Endothelial cell of umbilical vein (primary cell): ENCODE measurements at regions not wholly inside any gene's neighbourhood (a gene's known extent, or its start where the extent isn't known, plus 50 kb on each side); places are given as distances from the start of the nearest gene placed in this dataset.

Experiments used
- BruUV-seq: library from RNA; stranded (reverse); fragments of 400-500 nt; replicated peaks from 2 replicates; lab custom pipeline; 2021; lab: Mats Ljungman, UMichigan
- CTCF ChIA-PET: fragments of 300-600, 350-600 bp; sonication (Branson Sonifier 250); formaldehyde crosslinking; loops from one replicate; lab custom pipeline; 2021; ENCODE audit warnings: antibody characterized with exemption, inconsistent platforms; lab: Charles Lee
- POLR2A ChIA-PET: fragments of 300-600, 350-600 bp; sonication (Branson Sonifier 250); formaldehyde crosslinking; loops from one replicate; lab custom pipeline; 2021; ENCODE audit warnings: antibody characterized with exemption, inconsistent platforms; lab: Charles Lee
- DNase-seq: peaks from one replicate; pipeline ENCODE4 v3.0.0-alpha.2; 2011; ENCODE audit warnings: low read depth, low spot score
- FAIRE-seq: peaks from 2 replicates; lab custom pipeline; 2011; peaks lifted over from hg19 to GRCh38; lab: Jason Lieb, UNC
- H2AFZ ChIP-seq: 2 replicates; pipeline ENCODE4 v1.6.0; 2012; ENCODE audit warnings: low read depth, low read length, control low read depth, inconsistent platforms
- H3K27ac ChIP-seq: 2 replicates; pipeline ENCODE4 v1.5.1; 2011; ENCODE audit warnings: low read depth, mild to moderate bottlenecking, control low read depth, low read length, moderate library complexity; ENCODE audit not compliant: insufficient read depth
- H3K27me3 ChIP-seq, 2 experiments: 2 replicates each; pipeline versions ENCODE4 v1.6.0 to v1.6.1; 2011; ENCODE audit warnings: low read length in 2 of 2, mixed read lengths in 1 of 2; ENCODE audit not compliant: control insufficient read depth in 2 of 2, insufficient read depth in 2 of 2
- H3K36me3 ChIP-seq, 2 experiments: 2 replicates in 1 of 2; 3 replicates in 1 of 2; pipeline ENCODE4 v1.5.1; 2011; ENCODE audit warnings: low read length in 2 of 2, mild to moderate bottlenecking in 1 of 2, moderate library complexity in 1 of 2; ENCODE audit not compliant: control insufficient read depth in 2 of 2, insufficient read depth in 2 of 2; ENCODE audit errors: extremely low read depth in 1 of 2
- H3K4me1 ChIP-seq: 3 replicates; pipeline ENCODE4 v1.5.1; 2011; ENCODE audit warnings: mild to moderate bottlenecking, low read length; ENCODE audit not compliant: control insufficient read depth, insufficient read depth; ENCODE audit errors: extremely low read depth
- H3K4me2 ChIP-seq: 2 replicates; pipeline ENCODE4 v1.6.1; 2011; ENCODE audit warnings: low read length, control low read depth, mixed read lengths; ENCODE audit not compliant: insufficient read depth
- H3K4me3 ChIP-seq, 3 experiments: fragments of 200-600 bp in 1 of 3; sonication (generic), shearing (Covaris generic) in 1 of 3; replicated peaks in 1 of 3; 2 replicates each; pipeline ENCODE4 v1.5.1; 2011 to 2016; ENCODE audit warnings: control low read depth in 3 of 3, low read length in 3 of 3, mild to moderate bottlenecking in 2 of 3, inconsistent platforms in 1 of 3, low read depth in 1 of 3, moderate library complexity in 1 of 3; ENCODE audit not compliant: insufficient read depth in 1 of 3
- H3K79me2 ChIP-seq: 2 replicates; pipeline ENCODE4 v1.6.0; 2012; ENCODE audit warnings: low read length, inconsistent platforms; ENCODE audit not compliant: control insufficient read depth, insufficient read depth
- H3K9ac ChIP-seq: replicated peaks from 2 replicates; pipeline ENCODE3; 2011; ENCODE audit warnings: low read length, control low read depth; ENCODE audit not compliant: insufficient read depth; ENCODE audit errors: extremely low read depth
- H3K9me1 ChIP-seq: replicated peaks from 3 replicates; pipeline ENCODE4 v1.6.0; 2011; ENCODE audit warnings: mild to moderate bottlenecking, low read length; ENCODE audit not compliant: control insufficient read depth, insufficient read depth; ENCODE audit errors: extremely low read depth
- H3K9me3 ChIP-seq: replicated peaks from 2 replicates; pipeline ENCODE4 v1.5.1; 2012; ENCODE audit warnings: low read length, inconsistent platforms; ENCODE audit not compliant: control insufficient read depth, insufficient read depth
- H4K20me1 ChIP-seq: replicated peaks from 2 replicates; pipeline ENCODE3; 2011; ENCODE audit warnings: mild to moderate bottlenecking, low read length; ENCODE audit not compliant: control insufficient read depth, insufficient read depth; ENCODE audit errors: extremely low read depth
- EZH2 ChIP-seq: IDR thresholded peaks from 2 replicates; pipeline ENCODE4 v1.6.1; 2012; ENCODE audit warnings: borderline replicate concordance, low read depth, mild to moderate bottlenecking, moderate library complexity, low read length, inconsistent platforms; ENCODE audit not compliant: severe bottlenecking
- GATA2 ChIP-seq: IDR thresholded peaks from 2 replicates; pipeline ENCODE4 v1.7.0; 2011; ENCODE audit warnings: low read depth, mild to moderate bottlenecking, moderate library complexity, mixed read lengths, low read length; ENCODE audit not compliant: insufficient read length, insufficient read depth
- JUN ChIP-seq: IDR thresholded peaks from 2 replicates; pipeline ENCODE4 v1.6.1; 2011; ENCODE audit warnings: borderline replicate concordance, low read depth; ENCODE audit not compliant: insufficient read length, insufficient read depth
- MYC ChIP-seq: IDR thresholded peaks from one replicate; pipeline ENCODE4 v1.6.1; 2011; ENCODE audit warnings: mild to moderate bottlenecking, low read depth, low read length
- POLR2A ChIP-seq: IDR thresholded peaks from 2 replicates; pipeline ENCODE4 v1.6.1; 2012; ENCODE audit warnings: low read depth, mild to moderate bottlenecking, control low read depth, low read length
- dilution Hi-C: fragments of 300-500 bp; cut with MboI; formaldehyde crosslinking; loops from one replicate; pipeline ENCODE4 v1.15.0; 2019; ENCODE audit warnings: low sequenced_read_pairs; ENCODE audit not compliant: extremely low pct_ligation_motif_present
- intact Hi-C: fragments of 100-400 bp; cut with micrococcal nuclease; formaldehyde crosslinking; loops from one replicate; pipeline ENCODE4 v1.10.0; 2022
- TF ChIP-seq, protein P1 (sequence below): IDR thresholded peaks from 2 replicates; pipeline ENCODE4 v1.6.1; 2011; ENCODE audit not compliant: insufficient read depth, insufficient read length
- TF ChIP-seq, protein P2 (sequence below), 2 donors: IDR thresholded peaks; 1 replicate in 1 of 2; 2 replicates in 1 of 2; pipeline ENCODE4 v1.5.1; 2011; ENCODE audit warnings: low read length in 2 of 2, mild to moderate bottlenecking in 2 of 2, moderate library complexity in 2 of 2, control low read depth in 1 of 2, inconsistent platforms in 1 of 2, low read depth in 1 of 2; ENCODE audit not compliant: insufficient read depth in 1 of 2; ENCODE audit errors: extremely low read depth in 1 of 2

- BruUV-seq: no TSS peak
- Histone ChIP-seq H3K9ac (no peak overlapping the region), H2AFZ (no peak overlapping the region), H3K4me2 (no peak overlapping the region), H4K20me1 (no peaks in the 10 kb centered on the region), H3K79me2 (no peaks in the 10 kb centered on the region), H3K4me1 (peaks cover 8% of the 10 kb centered on the region), H3K9me3 (no peaks in the 10 kb centered on the region), H3K27me3 (no peaks in the 10 kb centered on the region), H3K9me1 (no peaks in the 10 kb centered on the region), H3K4me3 (no peak overlapping the region), H3K27ac (no peak overlapping the region), H3K36me3 (no peaks in the 10 kb centered on the region)
- FAIRE-seq (no peak), DNase-seq (no peak)
- ChIA-PET CTCF (no interaction called here), POLR2A (no interaction called here)
- dilution Hi-C loops (no loop called here), intact Hi-C loops (no loop called here)
- TF ChIP-seq JUN (no peak), POLR2A (no peak), GATA2 (no peak), MYC (no peak), EZH2 (no peak)
These were observed 62.0 kb downstream of the SUCNR1 start for GRCh38 chr3:151935446-151935845.

- CTCF ChIA-PET: interaction anchor here (1.2 kb wide), 1 partner anchor 9 kb away, joined by 3 read pairs; no protein-coding TSS in a partner anchor
- intact Hi-C loops: no loop called here
- no peak for FAIRE-seq
These were observed 67.0 kb downstream of the SUCNR1 start for GRCh38 chr3:151940481-151940880.

More at GRCh38 chr3:151940481-151940880, 67.0 kb downstream of the SUCNR1 start:
- DNase-seq: no peak
- Histone ChIP-seq H3K4me3 (no peak overlapping the region), H2AFZ (no peak overlapping the region), H3K4me2 (no peak overlapping the region), H3K4me1 (no peaks in the 10 kb centered on the region), H3K9me1 (no peaks in the 10 kb centered on the region), H3K9me3 (no peaks in the 10 kb centered on the region), H3K36me3 (no peaks in the 10 kb centered on the region), H3K79me2 (no peaks in the 10 kb centered on the region), H3K9ac (no peak overlapping the region), H4K20me1 (no peaks in the 10 kb centered on the region), H3K27ac (no peak overlapping the region), H3K27me3 (no peaks in the 10 kb centered on the region)
- POLR2A ChIA-PET: no interaction called here
- no TSS peak for BruUV-seq
- TF ChIP-seq, protein P1, sequence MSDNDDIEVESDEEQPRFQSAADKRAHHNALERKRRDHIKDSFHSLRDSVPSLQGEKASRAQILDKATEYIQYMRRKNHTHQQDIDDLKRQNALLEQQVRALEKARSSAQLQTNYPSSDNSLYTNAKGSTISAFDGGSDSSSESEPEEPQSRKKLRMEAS: no peak
- TF ChIP-seq, protein P2, sequence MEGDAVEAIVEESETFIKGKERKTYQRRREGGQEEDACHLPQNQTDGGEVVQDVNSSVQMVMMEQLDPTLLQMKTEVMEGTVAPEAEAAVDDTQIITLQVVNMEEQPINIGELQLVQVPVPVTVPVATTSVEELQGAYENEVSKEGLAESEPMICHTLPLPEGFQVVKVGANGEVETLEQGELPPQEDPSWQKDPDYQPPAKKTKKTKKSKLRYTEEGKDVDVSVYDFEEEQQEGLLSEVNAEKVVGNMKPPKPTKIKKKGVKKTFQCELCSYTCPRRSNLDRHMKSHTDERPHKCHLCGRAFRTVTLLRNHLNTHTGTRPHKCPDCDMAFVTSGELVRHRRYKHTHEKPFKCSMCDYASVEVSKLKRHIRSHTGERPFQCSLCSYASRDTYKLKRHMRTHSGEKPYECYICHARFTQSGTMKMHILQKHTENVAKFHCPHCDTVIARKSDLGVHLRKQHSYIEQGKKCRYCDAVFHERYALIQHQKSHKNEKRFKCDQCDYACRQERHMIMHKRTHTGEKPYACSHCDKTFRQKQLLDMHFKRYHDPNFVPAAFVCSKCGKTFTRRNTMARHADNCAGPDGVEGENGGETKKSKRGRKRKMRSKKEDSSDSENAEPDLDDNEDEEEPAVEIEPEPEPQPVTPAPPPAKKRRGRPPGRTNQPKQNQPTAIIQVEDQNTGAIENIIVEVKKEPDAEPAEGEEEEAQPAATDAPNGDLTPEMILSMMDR (IDR thresholded peaks at IDR 0.05; ENCODE audit: extremely low read depth in 1 of 2, insufficient read depth in 1 of 2, low read depth in 1 of 2, low read length in 2 of 2): no peak
- dilution Hi-C loops: no loop called here
